ENCODE measurements at regions not wholly inside any gene's neighbourhood (a gene's known extent, or its start where the extent isn't known, plus 50 kb on each side); places are given as distances from the start of the nearest gene placed in this dataset.
A peak's percentile ranks its signal among the peaks of the same experiment; 100 is the strongest.

DNA sequence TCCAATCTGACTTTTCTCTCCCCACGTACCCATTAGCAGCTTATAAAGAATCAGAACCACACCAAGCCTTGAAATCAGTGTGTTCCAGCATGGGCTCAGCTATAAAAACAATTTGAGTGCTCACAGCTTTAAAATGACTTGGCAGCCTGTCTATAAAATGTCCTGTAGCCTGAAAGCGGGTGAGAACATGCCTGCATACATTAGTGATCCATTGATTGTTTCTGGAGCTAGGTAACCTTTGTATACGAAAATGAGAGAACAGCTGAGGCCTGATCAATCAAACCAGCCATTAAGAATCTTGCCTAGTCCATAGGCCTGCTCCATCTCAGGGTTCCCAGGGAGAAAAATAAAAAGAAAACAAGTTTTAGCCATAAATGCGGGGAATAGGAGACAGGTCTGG lies 245.8 kb upstream of the SULF2 start (continued):
- TF ChIP-seq, protein P1, sequence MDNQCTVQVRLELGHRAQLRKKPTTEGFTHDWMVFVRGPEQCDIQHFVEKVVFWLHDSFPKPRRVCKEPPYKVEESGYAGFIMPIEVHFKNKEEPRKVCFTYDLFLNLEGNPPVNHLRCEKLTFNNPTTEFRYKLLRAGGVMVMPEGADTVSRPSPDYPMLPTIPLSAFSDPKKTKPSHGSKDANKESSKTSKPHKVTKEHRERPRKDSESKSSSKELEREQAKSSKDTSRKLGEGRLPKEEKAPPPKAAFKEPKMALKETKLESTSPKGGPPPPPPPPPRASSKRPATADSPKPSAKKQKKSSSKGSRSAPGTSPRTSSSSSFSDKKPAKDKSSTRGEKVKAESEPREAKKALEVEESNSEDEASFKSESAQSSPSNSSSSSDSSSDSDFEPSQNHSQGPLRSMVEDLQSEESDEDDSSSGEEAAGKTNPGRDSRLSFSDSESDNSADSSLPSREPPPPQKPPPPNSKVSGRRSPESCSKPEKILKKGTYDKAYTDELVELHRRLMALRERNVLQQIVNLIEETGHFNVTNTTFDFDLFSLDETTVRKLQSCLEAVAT (IDR thresholded peaks at IDR 0.05) = no peak
- TF ChIP-seq RFX5 (IDR thresholded peaks at IDR 0.05; ENCODE audit: low read depth, low read length) = no peak
- TF ChIP-seq, protein P2, sequence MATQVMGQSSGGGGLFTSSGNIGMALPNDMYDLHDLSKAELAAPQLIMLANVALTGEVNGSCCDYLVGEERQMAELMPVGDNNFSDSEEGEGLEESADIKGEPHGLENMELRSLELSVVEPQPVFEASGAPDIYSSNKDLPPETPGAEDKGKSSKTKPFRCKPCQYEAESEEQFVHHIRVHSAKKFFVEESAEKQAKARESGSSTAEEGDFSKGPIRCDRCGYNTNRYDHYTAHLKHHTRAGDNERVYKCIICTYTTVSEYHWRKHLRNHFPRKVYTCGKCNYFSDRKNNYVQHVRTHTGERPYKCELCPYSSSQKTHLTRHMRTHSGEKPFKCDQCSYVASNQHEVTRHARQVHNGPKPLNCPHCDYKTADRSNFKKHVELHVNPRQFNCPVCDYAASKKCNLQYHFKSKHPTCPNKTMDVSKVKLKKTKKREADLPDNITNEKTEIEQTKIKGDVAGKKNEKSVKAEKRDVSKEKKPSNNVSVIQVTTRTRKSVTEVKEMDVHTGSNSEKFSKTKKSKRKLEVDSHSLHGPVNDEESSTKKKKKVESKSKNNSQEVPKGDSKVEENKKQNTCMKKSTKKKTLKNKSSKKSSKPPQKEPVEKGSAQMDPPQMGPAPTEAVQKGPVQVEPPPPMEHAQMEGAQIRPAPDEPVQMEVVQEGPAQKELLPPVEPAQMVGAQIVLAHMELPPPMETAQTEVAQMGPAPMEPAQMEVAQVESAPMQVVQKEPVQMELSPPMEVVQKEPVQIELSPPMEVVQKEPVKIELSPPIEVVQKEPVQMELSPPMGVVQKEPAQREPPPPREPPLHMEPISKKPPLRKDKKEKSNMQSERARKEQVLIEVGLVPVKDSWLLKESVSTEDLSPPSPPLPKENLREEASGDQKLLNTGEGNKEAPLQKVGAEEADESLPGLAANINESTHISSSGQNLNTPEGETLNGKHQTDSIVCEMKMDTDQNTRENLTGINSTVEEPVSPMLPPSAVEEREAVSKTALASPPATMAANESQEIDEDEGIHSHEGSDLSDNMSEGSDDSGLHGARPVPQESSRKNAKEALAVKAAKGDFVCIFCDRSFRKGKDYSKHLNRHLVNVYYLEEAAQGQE (IDR thresholded peaks at IDR 0.05; ENCODE audit: low read depth, low read length) = no peak

DNA sequence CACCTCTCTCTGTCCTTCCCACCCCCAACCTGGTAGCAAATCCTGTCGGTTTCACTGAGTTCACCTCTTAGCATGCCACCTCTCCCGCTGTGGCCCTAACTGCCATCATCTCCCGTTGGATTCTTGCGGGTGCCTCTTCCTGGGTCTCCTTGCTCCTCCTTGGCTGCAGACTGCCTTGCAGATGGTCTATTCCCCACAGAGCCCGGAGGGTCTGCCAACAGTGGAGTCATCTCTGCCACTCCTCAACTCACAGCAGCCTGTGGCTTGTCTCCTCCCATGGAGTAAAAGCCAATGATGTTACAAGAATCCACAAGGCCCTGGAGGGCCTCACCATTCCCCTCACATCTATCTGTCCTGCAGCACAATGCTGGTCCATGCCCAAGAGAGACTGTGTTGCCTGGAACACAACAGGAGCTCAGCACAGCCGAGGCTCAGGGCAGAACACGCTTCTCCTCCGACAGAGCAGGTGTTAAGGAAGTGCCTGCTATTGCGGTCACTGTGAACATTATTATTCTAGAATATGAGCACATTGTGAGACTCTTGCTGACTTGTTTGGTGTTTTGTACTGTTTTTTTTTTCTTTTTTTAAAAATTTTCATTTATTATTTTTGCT lies 241.8 kb upstream of the SULF2 start:
- RAD21 ChIA-PET (ENCODE audit: unreplicated experiment) = no interaction called here
- 62% methylated on average over 9 of the region's 9 CpGs for WGBS (ENCODE audit: insufficient coverage, insufficient replicate concordance, low lambda C conversion rate, missing lambda C conversion rate)
- POLR2A ChIA-PET = interaction anchor here (0.7 kb wide), 2 partner anchors 33 to 94 kb away, joined by 4 to 5 read pairs; no protein-coding TSS in a partner anchor
- BruUV-seq (replicated peaks) = no TSS peak
- Histone ChIP-seq H3K36me3 (ENCODE audit: control insufficient read depth in 2 of 2, insufficient read depth in 2 of 2, low read length in 1 of 2) (no peaks in the 10 kb centered on the region), H3K27me3 (replicated peaks in 1 of 2; ENCODE audit: control insufficient read depth in 2 of 2, insufficient read depth in 2 of 2, low read length in 1 of 2) (no peaks in the 10 kb centered on the region), H4K20me1 (ENCODE audit: control insufficient read depth, insufficient read depth) (no peaks in the 10 kb centered on the region), H3K27ac (ENCODE audit: control insufficient read depth, insufficient read depth) (peak overlapping the region; percentile 29; the same call in 1 of the 2 replicates), H3K9ac (ENCODE audit: control insufficient read depth, insufficient read depth, low read length) (no peak overlapping the region), H3K79me2 (ENCODE audit: control insufficient read depth, insufficient read depth, low read length) (no peaks in the 10 kb centered on the region), H3K4me1 (ENCODE audit: control insufficient read depth, insufficient read depth, low read length) (peaks cover 17% of the 10 kb centered on the region), H2AFZ (ENCODE audit: control insufficient read depth, low read depth, low read length) (no peak overlapping the region; the same call in 1 of the 2 replicates), H3K9me3 (replicated peaks; ENCODE audit: control insufficient read depth, insufficient read depth, low read length) (no peaks in the 10 kb centered on the region; the same call in 2 of the 3 replicates), H3K4me2 (ENCODE audit: control insufficient read depth, insufficient read depth) (no peak overlapping the region), H3K4me3 (no peak overlapping the region)
- TF ChIP-seq NFYA (IDR thresholded peaks at IDR 0.05; ENCODE audit: borderline replicate concordance, low read depth, low read length) (no peak), RUNX3 (IDR thresholded peaks at IDR 0.05; ENCODE audit: low read length) (peak; percentile 80)
- no peak for DNase-seq (ENCODE audit: low read depth, low spot score)
- CTCF ChIA-PET = no interaction called here
- intact Hi-C loops (cut with micrococcal nuclease; ENCODE audit: unreplicated experiment) = no loop called here
- no peak for FAIRE-seq
- in situ Hi-C loops (cut with MboI) = no loop called here
- SMC1A ChIA-PET (ENCODE audit: uncharacterized antibody, unreplicated experiment) = interaction anchor here (1.2 to 1.4 kb wide), 2 partner anchors 52 to 80 kb away, joined by 4 to 5 read pairs; no protein-coding TSS in a partner anchor
- ATAC-seq = peak; percentile 19
